Ishikawa (cell line): ENCODE measurements at regions not wholly inside any gene's neighbourhood (a gene's known extent, or its start where the extent isn't known, plus 50 kb on each side); places are given as distances from the start of the nearest gene placed in this dataset.

Experiments used
- CEBPB ChIP-seq: IDR thresholded peaks from 2 replicates; pipeline ENCODE4 v1.6.1; 2012
- CREB1 ChIP-seq: IDR thresholded peaks from 2 replicates; pipeline ENCODE4 v1.6.1; 2012; ENCODE audit warnings: low read depth
- EGR1 ChIP-seq: IDR thresholded peaks from 2 replicates; pipeline ENCODE4 v1.6.1; 2012
- EP300 ChIP-seq: IDR thresholded peaks from 2 replicates; pipeline ENCODE4 v1.6.1; 2012; ENCODE audit warnings: borderline replicate concordance
- FOXM1 ChIP-seq: IDR thresholded peaks from 2 replicates; pipeline ENCODE4 v1.6.1; 2012; ENCODE audit warnings: low read depth, borderline replicate concordance
- NFIC ChIP-seq: IDR thresholded peaks from 2 replicates; pipeline ENCODE4 v1.6.1; 2012
- RAD21 ChIP-seq: IDR thresholded peaks from 2 replicates; pipeline ENCODE4 v1.6.1; 2012; ENCODE audit warnings: low read depth
- TAF1 ChIP-seq: IDR thresholded peaks from 2 replicates; pipeline ENCODE4 v1.6.1; 2012; ENCODE audit warnings: low read depth, mild to moderate bottlenecking
- TCF12 ChIP-seq: IDR thresholded peaks from 2 replicates; pipeline ENCODE4 v1.6.1; 2012; ENCODE audit warnings: low read depth
- TEAD4 ChIP-seq: IDR thresholded peaks from 2 replicates; pipeline ENCODE4 v1.6.1; 2012
- YY1 ChIP-seq: IDR thresholded peaks from 2 replicates; pipeline ENCODE4 v1.6.1; 2012; ENCODE audit warnings: low read depth
- ZBTB7A ChIP-seq: IDR thresholded peaks from 2 replicates; pipeline ENCODE4 v1.6.1; 2012; ENCODE audit warnings: low read depth
- TF ChIP-seq, protein P1 (sequence below): IDR thresholded peaks from 2 replicates; pipeline ENCODE4 v1.6.1; 2012; ENCODE audit warnings: low read depth, mild to moderate bottlenecking
- TF ChIP-seq, protein P2 (sequence below): IDR thresholded peaks from 2 replicates; pipeline ENCODE4 v1.6.1; 2012
- TF ChIP-seq, protein P3 (sequence below): IDR thresholded peaks from 2 replicates; pipeline ENCODE4 v1.6.1; 2012

DNA sequence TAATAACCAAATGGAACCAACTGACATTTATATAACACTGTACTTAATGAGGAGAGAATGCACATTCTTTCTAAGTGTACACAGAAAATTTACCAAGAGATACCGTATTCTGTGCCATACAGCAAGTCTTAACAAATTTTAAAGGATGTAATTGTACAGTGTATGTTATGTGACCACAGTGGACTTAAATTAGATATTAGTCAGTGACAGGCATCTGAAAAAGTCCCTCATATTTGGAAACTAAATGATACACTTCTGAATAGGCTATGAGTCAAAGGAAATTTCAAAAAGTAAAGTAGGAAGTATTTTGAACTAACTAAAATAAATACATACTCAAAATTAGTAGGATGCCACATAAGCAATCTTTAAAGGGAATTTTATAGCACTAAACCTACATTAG is 59.6 kb upstream of the P3H2 start:
- TF ChIP-seq ZBTB7A = no peak
- no peak for TF ChIP-seq RAD21
- no peak for TF ChIP-seq TCF12
- no peak for TF ChIP-seq EP300
- no peak for TF ChIP-seq NFIC
- TF ChIP-seq, protein P1, sequence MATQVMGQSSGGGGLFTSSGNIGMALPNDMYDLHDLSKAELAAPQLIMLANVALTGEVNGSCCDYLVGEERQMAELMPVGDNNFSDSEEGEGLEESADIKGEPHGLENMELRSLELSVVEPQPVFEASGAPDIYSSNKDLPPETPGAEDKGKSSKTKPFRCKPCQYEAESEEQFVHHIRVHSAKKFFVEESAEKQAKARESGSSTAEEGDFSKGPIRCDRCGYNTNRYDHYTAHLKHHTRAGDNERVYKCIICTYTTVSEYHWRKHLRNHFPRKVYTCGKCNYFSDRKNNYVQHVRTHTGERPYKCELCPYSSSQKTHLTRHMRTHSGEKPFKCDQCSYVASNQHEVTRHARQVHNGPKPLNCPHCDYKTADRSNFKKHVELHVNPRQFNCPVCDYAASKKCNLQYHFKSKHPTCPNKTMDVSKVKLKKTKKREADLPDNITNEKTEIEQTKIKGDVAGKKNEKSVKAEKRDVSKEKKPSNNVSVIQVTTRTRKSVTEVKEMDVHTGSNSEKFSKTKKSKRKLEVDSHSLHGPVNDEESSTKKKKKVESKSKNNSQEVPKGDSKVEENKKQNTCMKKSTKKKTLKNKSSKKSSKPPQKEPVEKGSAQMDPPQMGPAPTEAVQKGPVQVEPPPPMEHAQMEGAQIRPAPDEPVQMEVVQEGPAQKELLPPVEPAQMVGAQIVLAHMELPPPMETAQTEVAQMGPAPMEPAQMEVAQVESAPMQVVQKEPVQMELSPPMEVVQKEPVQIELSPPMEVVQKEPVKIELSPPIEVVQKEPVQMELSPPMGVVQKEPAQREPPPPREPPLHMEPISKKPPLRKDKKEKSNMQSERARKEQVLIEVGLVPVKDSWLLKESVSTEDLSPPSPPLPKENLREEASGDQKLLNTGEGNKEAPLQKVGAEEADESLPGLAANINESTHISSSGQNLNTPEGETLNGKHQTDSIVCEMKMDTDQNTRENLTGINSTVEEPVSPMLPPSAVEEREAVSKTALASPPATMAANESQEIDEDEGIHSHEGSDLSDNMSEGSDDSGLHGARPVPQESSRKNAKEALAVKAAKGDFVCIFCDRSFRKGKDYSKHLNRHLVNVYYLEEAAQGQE = no peak
- TF ChIP-seq TAF1 = no peak
- no peak for TF ChIP-seq EGR1
- TF ChIP-seq TEAD4 = no peak
- no peak for TF ChIP-seq CEBPB
- TF ChIP-seq, protein P2, sequence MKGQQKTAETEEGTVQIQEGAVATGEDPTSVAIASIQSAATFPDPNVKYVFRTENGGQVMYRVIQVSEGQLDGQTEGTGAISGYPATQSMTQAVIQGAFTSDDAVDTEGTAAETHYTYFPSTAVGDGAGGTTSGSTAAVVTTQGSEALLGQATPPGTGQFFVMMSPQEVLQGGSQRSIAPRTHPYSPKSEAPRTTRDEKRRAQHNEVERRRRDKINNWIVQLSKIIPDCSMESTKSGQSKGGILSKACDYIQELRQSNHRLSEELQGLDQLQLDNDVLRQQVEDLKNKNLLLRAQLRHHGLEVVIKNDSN = no peak
- no peak for TF ChIP-seq CREB1
- TF ChIP-seq, protein P3, sequence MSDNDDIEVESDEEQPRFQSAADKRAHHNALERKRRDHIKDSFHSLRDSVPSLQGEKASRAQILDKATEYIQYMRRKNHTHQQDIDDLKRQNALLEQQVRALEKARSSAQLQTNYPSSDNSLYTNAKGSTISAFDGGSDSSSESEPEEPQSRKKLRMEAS = no peak
- TF ChIP-seq YY1 = no peak

DNA sequence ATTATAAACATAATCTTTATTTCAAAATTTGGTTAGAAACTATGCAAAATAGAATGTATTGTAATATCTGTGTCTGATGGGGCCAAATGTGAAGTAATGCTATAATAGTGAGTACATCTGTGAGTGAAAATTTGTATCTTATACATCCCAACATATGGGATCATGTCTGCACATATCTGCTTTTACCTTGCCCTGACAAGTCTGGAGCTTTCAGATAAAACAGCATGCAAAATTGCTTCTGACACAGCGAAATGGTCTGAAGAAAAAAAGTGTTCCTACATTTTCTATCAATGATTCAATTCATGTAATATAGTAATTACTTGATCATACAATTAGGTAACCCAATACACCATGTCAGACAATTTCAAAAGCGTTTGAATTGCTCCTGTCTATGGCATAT is 58.1 kb upstream of the P3H2 start:
- TF ChIP-seq, protein P1 = no peak
- TF ChIP-seq EGR1 (no peak), YY1 (no peak), NFIC (no peak), RAD21 (no peak), ZBTB7A (no peak), FOXM1 (no peak), TEAD4 (no peak), TAF1 (no peak)
- TF ChIP-seq, protein P2 = no peak
- TF ChIP-seq, protein P3 = no peak

DNA sequence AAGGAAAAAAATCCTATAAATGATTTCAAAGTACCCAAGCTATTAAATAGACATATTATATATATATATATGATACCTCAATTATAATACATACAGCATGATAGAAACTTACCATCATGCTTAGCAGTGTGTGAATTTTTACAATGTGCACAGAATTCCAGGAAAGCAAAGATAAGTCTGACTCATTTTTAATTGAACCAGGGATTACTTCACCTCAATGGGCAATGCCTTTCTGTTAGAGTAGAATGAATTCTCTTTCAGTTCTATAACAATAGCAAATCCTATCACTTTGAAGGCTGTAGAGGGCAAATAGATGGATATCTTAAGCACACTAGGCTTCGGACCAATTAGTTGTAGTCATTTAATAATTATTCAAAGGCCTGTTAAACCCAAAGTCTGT is 54.8 kb upstream of the P3H2 start:
- TF ChIP-seq CEBPB = no peak
- TF ChIP-seq, protein P1 = no peak
- TF ChIP-seq RAD21 = no peak
- no peak for TF ChIP-seq FOXM1
- TF ChIP-seq, protein P2 = no peak
- TF ChIP-seq TEAD4 = 0 out of 2 replicates have a peak, but pooled peaks have one; percentile 27

DNA sequence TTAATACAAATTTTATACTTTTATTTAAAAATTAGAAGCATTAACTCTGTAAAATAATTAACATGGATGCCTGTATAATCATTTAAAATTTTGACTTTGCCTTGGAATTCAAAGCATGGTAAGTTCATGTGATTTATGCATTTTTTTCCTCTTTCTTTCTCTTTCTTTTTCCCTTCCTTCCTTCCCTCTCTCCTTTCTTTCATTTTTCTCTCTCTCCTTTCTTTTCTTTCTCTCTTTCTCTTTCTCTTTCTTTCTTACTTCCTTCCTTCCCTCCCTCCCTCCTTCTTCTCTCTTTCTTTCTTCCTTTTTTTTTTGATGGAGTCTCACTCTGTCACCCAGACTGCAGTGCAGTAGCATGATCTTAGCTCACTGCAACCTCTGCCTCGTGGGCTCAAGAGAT is 53.8 kb upstream of the P3H2 start:
- no peak for TF ChIP-seq CREB1
- no peak for TF ChIP-seq YY1
- TF ChIP-seq ZBTB7A = no peak
- no peak for TF ChIP-seq TCF12
- no peak for TF ChIP-seq TEAD4
- TF ChIP-seq RAD21 = no peak
- TF ChIP-seq, protein P3 = no peak
- TF ChIP-seq, protein P1 = no peak
- no peak for TF ChIP-seq NFIC
- TF ChIP-seq FOXM1 = no peak
- TF ChIP-seq, protein P2 = no peak
- no peak for TF ChIP-seq EP300
- TF ChIP-seq CEBPB = no peak
- TF ChIP-seq EGR1 = no peak
- TF ChIP-seq TAF1 = no peak
